EL (cell line): ENCODE measurements at regions not wholly inside any gene's neighbourhood (a gene's known extent, or its start where the extent isn't known, plus 50 kb on each side); places are given as distances from the start of the nearest gene placed in this dataset.
"Not testable (repeated sequence)": the region's sequence is repeated elsewhere in the genome, so short reads cannot be mapped to it uniquely, and the experiment has no call there.

ENCODE experiments used
- DNase-seq: peaks from one replicate; pipeline ENCODE4 v3.0.0-alpha.2; 2016

DNA sequence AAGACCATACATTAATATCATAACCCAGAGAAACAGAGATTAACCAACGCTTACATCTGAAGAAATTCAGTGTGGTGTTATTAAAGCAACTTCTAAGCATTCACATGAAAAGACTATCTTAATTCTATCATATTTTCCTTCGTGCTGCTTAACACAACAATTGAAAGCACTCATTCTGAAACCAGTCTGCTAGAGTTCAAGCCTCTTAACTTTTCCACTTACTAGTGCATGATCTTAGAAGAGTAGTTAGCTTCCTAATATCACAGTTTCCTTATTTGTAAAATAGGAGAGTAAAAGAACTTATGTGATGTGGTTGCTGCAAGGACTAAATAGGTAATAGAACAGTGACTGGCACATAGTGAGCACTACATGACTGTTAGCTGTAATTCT lies 379.3 kb downstream of the TRIM36 start:
- DNase-seq, result no peak

DNA sequence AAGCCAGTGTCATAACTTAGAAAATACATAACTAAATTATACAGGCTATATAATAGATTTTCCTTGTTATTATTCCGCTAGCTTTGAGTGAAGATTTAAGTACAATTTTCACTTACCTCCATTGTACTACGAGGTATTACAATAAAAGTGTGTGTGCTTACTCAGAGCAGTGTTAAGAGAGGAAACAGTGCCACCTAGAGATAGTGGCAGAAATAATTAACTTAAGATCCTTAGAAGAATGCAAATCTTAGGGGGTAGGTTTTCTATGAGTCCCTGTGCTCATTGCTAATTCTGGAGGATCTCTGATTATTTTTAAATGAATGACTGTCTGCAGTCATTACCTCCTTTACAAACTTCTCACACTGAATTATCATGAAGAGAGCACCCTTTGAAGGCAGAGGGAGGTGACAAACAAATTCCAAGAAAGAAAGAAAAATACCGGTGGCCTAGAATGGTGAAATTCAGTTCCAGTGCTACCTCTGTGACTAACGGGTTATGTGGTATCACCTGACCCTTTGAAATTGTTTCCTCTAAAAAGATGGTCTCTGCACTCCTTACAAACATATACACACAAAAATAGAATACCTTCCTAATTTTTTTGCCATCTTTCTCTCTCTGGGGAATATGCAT lies 379.8 kb downstream of the TRIM36 start:
- peak; percentile 47 for DNase-seq

DNA sequence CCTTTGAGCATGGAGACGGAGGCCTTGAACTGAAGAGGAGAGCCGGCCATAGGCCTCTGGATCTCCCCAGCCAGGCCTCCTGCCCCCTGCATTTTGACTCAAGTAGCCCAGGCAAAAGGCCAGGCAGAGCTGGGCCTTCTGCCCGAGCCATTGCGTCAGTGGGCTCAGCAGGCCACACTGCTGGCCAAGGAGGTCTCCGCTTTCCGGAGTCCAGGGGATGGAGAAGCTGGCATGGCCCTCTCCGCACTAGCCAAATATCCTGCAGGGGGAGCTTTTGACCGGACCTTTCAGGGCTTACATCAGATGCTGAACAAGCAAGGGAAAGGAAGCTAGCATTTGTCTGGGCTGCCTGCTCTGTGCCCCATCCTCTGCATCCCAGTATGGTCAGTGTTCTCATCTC lies 386.8 kb downstream of the TRIM36 start:
- DNase-seq, result no peak

DNA sequence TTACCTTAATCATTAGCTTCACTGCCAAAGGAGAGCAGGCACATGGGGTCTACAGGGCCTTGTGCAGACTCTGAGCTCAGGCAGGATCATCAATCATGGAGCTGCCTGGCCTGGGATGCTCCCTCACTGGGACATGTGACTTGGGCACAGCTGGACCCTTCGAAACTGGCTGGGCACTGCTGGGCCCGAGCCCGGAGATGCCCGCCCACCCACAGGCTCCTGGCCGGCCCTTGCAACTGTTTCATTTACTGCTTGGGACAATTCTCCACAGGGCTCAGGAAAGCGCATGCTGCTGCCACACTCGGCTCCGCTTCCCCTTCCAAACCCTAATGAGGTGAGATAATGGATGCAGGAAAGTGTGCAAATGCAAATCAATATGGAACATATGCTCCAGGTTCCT lies 387.5 kb downstream of the TRIM36 start:
- DNase-seq, result no peak

DNA sequence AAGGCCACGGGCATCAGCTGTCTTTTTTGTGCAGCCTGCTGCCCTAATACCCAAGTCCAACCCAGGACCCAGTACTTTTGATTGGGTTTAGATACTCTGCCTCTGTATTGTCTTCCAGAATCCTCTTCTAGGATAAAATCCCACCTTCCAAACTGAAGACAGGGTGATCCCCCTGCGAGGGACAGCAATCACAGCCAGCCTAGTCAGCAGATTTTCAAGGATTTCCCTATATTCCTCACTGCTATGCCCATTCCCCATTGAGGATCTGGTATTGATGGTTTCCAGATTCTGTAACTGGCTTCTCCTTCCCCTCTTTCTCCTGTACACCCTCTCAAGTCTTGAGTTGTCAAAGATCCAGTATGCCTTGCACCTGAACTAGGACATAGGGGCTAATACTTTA lies 389.4 kb downstream of the TRIM36 start:
- DNase-seq, result no peak

DNA sequence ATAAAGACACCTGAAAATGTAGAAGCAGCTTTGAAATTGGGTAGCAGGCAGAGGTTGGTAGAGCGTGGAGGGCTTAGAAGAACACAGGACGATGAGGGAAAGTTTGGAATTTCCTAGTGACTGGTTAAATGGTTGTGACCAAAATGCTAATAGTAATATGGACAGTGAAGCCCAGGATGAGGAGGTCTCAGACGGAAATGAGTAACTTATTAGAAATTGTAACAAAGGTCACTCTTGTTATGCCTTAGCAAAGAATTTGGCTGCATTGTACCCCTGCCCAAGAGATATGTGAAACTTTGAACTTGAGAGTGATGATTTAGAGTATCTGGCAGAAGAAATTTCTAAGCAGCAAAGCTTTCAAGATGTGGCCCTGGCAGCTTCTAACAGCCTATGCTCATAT lies 382.5 kb downstream of the KCNN2 start:
- peak; percentile 75 for DNase-seq

DNA sequence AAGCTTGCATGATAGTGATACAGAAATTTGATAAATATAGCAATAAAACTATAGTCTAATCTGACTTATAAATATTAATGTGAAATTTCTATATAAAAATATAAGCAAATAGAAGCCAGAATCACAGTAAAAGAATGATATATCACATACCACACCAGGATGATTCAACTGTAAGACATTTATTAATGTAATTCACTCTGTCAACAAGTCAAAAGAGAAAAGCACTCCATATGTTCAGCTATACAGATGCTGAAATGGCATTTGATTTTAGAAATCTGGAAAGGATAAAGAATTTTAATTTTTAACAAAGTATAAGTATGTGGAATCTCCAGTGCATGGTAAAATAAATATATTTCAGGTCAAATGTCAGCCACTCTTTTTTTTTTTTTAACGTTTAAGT lies 372.4 kb downstream of the KCNN2 start:
- DNase-seq, result peak; percentile 31

DNA sequence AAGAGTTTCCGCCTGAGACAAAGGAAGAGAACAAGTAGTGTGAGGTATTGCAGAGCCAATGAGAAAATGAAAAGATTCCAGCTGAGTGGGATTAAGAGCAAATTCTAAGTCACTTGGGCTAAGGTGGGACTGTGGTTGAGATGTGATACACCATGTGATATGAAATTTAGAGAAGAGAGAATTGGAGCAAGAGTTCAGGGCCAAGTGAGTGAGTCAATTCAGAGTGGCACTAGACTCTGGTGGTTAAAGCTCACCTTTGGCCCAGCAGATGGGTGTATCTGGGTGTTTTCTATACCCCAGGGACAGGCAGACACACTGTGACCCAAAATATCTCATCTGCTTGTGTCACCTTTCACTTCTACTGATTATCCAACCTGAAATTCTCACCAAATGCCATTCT lies 368.1 kb downstream of the KCNN2 start:
- DNase-seq, result no peak

DNA sequence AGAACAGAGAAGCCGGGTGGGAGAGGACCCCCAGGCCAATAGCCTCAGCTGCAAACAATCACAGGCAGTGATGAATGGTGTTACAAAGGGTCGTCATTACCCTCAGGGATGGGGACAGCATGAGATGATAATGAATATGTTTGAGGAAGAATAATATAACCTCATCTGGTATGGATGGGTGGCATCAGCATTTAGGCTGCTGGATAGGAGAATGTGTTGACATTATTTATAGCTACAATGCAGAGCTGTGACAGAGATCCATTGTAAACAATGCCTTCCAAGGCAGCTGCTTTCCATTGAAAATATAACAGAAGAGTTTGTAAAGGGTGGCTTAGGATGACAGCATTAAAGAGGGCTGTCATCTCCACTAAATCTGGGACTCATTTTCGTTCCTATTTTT lies 365.5 kb downstream of the KCNN2 start:
- no peak for DNase-seq

DNA sequence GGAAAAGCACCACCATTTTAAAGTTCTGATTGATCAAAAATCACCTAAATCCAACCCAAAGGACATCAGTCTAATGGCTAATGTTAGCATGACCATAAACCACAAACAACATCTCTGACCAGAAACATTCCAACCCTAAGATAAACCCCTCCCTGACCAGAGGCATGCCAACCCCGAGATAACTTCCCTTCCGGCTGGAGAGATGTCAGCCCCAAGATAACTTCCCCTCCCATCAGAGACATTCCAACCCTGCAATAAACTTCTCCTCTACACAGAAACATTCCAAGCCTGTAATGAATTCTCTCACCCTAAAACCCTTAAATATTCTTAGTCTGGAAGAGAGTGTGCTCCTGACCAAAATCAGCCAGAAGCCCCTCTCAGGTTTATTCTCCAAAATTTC lies 364.3 kb downstream of the KCNN2 start:
- peak; percentile 86 for DNase-seq

DNA sequence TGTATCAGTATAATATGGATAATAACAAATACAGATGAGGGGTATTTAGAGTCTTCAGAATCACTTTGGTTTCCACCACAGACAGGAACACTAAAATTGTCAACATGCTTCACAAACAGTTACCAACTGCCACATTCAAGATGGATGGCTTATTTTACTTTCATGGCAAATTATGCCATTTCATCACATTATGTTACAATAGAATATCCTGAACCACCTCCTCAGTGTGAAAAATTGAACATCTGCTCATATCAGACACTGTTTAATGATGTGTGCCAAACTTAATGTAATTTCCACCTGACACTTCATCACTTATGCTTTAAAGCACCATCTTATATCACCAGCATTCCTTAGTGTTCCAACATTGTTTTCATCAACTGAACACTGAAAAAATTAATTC lies 357.4 kb downstream of the KCNN2 start:
- DNase-seq, result no peak

DNA sequence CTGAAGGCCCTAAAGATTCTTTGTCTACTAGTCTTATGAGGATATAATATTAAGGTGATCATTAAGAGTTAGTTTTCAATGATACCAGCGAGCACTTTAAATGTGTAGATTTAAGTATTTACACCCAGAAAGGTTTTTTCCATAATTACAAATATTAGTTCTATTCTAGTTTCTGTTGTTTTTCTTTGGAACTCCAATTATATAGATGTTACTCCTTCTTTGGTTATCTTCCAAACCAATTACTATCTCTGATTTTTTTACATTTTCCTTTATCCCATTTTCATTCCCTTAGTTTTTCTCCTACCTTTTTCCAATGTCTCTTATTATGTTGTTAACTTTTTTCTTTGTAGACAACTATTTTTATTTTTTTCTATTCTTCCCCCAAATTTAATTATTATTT lies 355.1 kb downstream of the KCNN2 start:
- DNase-seq, result no peak

DNA sequence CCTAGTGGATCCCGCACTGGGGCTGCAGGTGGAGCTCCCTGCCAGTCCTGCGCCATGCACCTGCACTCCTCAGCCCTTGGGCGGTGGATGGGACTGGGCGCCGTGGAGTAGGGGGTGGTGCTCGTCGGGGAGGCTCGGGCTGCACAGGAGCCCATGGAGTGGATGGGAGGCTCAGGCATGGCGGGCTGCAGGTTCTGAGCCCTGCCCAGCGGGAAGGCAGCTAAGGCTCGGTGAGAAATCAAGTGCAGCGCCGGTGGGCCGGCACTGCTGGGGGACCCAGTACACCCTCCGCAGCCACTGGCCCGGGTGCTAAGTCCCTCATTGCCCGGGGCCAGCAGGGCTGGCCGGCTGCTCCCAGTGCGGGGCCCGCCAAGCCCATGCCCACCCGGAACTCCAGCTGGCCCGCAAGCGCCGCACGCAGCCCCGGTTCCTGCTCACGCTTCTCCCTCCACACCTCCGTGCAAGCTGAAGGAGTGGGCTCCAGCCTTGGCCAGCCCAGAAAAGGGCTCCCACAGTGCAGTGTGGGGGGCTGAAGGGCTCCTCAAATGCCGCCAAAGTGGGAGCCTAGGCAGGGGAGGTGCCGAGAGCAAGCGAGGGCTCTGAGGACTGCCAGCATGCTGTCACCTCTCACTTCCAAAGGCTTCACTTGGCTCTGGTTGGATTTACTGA lies 342.5 kb downstream of the KCNN2 start:
- not testable (repeated sequence) for DNase-seq

DNA sequence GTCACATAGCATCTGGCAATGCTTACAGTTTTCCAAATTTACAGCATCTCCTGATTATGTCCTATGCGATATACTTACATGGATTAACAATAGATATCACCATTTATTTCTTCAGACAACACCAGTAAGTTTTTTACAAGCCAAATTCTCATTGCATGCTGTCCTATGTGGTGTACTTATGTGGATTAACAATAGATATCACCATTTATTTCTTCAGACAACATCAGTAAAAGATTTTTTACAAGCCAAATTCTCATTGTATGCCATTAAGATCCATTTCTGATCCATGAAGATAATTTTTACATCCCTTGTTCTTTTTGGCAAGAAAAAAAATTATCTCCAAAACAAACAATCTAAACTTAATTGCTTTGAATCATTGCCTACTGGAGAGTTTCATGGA lies 340.9 kb downstream of the KCNN2 start:
- no peak for DNase-seq

DNA sequence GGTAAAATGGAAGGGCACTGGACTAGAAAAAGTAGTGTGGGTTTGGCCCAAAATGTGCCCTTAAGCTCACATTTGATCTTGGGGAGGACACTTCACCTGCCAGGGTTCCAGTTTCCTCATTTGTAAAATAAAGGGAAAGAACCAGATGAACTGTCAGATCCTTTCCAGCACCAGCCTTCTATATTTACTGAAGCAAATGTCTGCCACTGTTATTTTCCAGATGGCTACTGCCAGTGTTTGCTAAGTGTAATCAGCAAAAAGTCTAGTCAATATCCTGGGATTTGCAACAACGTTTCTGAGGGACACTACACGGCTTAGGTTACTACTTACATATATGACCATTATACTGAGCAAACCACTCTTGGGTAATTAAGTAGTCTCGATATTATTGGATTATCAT lies 340.3 kb downstream of the KCNN2 start:
- no peak for DNase-seq

DNA sequence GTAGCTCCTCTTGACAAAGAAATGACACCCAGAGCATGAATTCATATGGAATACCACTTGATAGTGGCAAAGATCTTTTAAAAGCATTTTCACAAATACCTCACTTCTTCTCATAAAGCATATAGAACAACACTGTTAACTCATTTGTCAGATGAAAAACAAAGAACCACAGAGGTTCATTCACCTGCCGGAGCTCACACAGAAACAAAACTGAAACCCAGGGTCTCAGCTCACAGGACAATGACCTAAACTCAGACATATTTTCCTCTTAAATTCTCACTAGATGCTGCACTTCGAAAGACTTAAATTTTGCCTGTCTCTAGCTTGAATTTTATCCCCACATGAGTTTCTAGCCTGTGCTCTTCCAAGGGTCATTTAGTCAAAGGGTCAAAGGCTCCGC lies 339.0 kb downstream of the KCNN2 start:
- no peak for DNase-seq

DNA sequence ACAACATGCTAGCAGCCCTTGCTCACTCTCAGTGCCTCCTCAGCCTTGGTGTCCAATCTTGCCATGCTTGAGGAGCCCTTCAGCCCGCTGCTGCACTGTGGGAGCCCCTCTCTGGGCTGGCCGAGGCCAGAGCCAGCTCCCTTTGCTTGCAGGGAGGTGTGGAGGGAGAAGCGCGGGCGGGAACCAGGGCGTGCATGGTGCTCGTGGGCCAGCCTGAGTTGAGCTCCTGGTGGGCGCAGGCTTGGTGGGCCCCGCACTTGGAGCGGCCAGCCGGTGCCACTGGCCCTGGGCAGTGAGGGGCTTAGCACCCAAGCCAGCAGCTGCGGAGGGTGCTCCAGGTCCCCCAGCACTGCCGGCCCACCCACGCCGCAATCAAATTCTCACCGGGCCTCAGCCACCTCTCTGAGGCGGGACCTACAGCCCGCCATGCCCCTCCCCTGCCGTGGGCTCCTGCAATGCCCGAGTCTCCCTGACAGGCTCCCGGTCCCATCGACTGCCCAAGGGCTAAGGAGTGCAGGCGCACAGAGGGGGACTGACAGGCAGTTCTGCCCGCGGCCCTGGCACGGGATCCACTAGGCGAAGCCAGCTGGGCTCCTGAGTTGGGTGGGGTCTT lies 333.5 kb downstream of the KCNN2 start:
- no peak for DNase-seq

DNA sequence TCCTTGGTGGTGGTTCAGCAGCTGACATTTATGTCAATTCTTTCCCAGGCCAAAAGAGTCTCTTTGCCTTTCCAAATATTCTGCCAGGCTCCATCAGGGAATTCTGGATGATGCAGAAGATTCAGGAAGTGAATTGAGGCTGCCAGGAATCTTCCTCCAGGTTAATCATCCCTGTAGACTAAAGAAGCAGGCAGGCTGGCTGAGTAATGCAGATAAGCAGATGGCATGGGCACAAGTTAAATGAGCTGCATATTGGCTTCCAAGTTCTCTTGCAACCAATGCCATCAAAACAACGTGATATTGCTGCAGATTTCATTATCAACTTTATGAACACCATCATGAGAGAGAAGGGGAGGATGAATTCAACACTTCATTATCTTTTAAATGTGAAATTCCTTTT lies 324.5 kb downstream of the KCNN2 start:
- no peak for DNase-seq

DNA sequence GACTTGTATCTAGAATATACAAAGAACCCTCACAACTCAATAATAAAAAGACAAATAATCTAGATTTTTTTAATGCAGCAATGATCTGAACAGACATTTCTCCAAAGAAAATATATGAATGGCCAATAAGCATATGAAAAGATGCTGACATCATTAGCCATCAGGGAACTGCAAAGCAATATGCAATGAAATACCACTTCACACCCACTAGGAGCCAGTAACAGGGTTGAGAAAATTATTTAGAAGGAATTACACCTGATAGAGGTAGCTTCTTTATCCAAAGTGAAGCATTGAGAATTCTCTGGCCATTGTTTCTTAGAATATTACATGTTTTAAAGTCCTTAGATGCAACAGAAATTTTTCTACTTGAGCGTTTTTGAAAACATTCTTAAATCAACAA lies 316.9 kb downstream of the KCNN2 start:
- DNase-seq, result no peak

DNA sequence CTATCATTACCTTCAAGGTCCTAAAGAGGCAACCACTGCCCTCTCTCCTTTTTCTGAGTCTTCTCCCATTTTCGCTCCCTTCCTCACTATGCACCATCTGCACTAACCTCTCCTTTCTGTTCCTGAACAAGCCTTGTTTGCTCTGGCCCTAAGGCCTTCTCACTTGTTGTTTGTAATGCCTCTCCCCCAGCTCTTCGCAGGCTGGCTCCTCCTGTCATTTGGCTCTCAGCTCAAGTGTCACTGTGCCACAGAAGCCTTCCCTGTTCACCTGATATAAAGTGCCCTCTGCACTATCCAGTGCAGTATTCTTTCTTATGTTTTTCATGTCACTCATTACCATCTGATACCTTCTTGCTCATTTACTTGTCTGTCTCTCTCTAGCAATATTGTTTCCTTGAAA lies 303.7 kb downstream of the KCNN2 start:
- DNase-seq, result no peak

DNA sequence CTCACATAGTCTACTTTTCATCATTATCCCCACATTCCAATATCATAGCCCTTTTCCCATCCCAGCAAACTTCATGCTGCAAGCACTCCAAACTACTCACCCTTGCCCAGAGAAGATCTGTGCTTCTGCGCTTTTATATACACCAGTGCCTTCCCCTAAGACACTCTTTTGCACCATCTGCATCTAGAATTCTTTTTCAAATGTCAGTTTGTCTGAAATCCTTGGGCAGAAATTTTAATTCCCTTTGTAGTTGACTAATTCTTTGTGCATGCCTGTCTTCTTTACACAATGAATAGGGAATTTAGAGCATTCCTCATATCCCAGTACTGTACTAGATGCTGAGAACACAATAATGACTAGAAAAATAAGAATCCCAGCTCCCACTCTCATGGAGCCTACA lies 298.9 kb downstream of the KCNN2 start:
- DNase-seq, result peak; percentile 8

DNA sequence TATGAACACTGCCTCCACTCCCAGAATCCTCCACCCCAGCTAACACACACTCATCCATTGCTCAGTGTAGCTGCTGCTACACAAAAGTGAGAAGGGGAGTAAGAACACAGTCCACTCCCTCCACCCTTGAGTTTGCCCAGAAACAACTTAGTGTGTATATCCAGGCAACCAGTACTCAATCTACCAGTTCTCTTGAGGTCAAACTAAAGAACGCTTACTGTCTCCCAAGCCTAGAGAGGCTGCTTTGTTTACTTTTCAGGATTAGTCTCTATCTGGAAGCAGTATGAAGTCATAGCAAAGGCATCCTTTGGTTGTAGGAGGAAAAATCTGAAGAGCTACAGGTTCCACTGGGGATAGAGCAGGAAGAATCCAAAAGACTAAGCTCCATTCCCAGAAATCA lies 296.3 kb downstream of the KCNN2 start:
- peak; percentile 72 for DNase-seq

DNA sequence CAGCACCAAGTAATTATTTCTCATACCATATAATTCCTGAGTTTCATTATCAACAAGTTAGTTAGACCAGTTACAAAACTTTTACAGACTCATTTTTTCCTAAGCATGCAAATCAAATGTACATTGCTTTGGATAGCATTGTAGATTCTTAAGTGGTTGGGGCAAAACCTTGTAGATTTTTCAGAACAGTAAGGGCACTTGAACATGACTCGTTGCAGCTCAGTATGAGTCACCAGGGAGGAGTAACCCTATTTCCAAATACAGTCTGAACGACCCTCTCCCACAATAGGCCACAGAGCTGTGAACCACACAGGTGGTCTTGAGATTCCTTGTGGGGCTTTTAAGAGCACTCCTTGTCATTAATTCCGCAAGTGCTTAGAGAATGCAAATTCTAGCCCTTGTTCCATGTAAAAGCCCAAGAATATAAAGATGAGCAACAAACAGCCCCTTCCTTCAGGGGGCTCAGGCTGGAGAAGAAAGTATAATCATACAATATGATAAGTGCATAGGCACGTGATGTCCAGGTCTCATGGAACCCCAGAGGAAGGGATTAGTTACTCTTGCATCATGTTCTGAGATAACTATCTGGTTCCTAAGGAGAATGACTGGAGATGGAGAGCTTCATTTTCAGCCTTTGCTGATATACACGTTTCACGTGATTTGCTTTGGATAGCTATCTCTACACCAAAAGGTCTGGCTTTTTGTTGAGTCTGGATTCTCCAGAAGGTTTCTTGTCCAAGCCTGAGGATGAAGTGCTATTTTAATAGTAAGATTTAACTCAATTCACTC lies 295.7 kb downstream of the KCNN2 start:
- peak; percentile 11 for DNase-seq

DNA sequence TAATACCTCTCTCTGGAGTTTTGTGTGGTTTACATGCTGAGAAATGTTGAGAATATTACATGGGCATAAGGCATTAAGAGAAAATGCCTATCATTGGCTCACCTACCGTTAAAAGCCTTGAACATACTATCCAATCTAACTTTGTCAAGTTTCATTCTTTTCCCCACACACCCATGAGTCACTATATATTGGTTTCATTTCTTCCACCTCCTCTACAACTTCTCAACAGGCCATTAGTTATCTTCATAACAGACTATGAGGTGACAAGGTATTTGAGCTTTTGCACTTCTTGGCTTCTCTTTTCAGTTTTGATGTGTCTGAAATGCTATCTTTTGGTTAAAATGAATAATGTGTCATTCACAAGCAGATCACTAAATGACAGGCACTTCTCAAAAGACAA lies 288.0 kb downstream of the KCNN2 start:
- DNase-seq, result no peak
